ENCODE measurements at regions not wholly inside any gene's neighbourhood (a gene's known extent, or its start where the extent isn't known, plus 50 kb on each side); places are given as distances from the start of the nearest gene placed in this dataset.

GRCh38 chr10:121042342-121042741, 191.2 kb downstream of the WDR11 start (continued):
- TF ChIP-seq ZBTB33 (IDR thresholded peaks at IDR 0.05) (no peak), DPF2 (IDR thresholded peaks at IDR 0.05) (no peak), KAT2A (conservative IDR thresholded peaks at IDR 0.05; ENCODE audit: control insufficient read depth, low read depth, low read length) (no peak), GABPA (IDR thresholded peaks at IDR 0.05; ENCODE audit: low read depth) (no peak)

GRCh38 chr10:121043124-121043849, 192.1 kb downstream of the WDR11 start:
- intact Hi-C loops (cut with micrococcal nuclease; ENCODE audit: unreplicated experiment) (no loop called here), in situ Hi-C loops (cut with MboI) (no loop called here)
- ChIA-PET SMC1A (ENCODE audit: uncharacterized antibody, unreplicated experiment) (no interaction called here), RAD21 (ENCODE audit: unreplicated experiment) (no interaction called here), CTCF (no interaction called here), POLR2A (no interaction called here)
- ATAC-seq (no peak), FAIRE-seq (no peak), DNase-seq (ENCODE audit: low read depth, low spot score) (no peak)
- BruUV-seq (replicated peaks), result no TSS peak
- Histone ChIP-seq H3K4me3 (no peak overlapping the region), H3K9ac (ENCODE audit: control insufficient read depth, insufficient read depth, low read length) (no peak overlapping the region), H3K9me3 (replicated peaks; ENCODE audit: control insufficient read depth, insufficient read depth, low read length) (no peaks in the 10 kb centered on the region), H3K79me2 (ENCODE audit: control insufficient read depth, insufficient read depth, low read length) (no peaks in the 10 kb centered on the region), H4K20me1 (ENCODE audit: control insufficient read depth, insufficient read depth) (no peaks in the 10 kb centered on the region), H3K4me2 (ENCODE audit: control insufficient read depth, insufficient read depth) (no peak overlapping the region), H3K27ac (ENCODE audit: control insufficient read depth, insufficient read depth) (no peak overlapping the region), H2AFZ (ENCODE audit: control insufficient read depth, low read depth, low read length) (no peak overlapping the region), H3K36me3 (ENCODE audit: control insufficient read depth in 2 of 2, insufficient read depth in 2 of 2, low read length in 1 of 2) (no peaks in the 10 kb centered on the region), H3K27me3 (replicated peaks in 1 of 2; ENCODE audit: control insufficient read depth in 2 of 2, insufficient read depth in 2 of 2, low read length in 1 of 2) (no peaks in the 10 kb centered on the region), H3K4me1 (ENCODE audit: control insufficient read depth, insufficient read depth, low read length) (no peaks in the 10 kb centered on the region)
- 56% methylated on average over 20 of the region's 20 CpGs for WGBS (ENCODE audit: insufficient coverage, insufficient replicate concordance, low lambda C conversion rate, missing lambda C conversion rate)
- TF ChIP-seq ETV6 (conservative IDR thresholded peaks at IDR 0.05 in 1 of 2, IDR thresholded peaks at IDR 0.05 in 1 of 2; ENCODE audit: borderline replicate concordance in 1 of 2, low read depth in 1 of 2) (no peak), BMI1 (IDR thresholded peaks at IDR 0.05; ENCODE audit: borderline replicate concordance) (no peak), TARDBP (IDR thresholded peaks at IDR 0.05; ENCODE audit: borderline replicate concordance) (no peak), MYB (IDR thresholded peaks at IDR 0.05; ENCODE audit: borderline replicate concordance, low read depth, low read length) (no peak), SMARCA5 (IDR thresholded peaks at IDR 0.05) (no peak), RELA (IDR thresholded peaks at IDR 0.05; ENCODE audit: borderline replicate concordance, partially characterized antibody) (no peak), MAX (IDR thresholded peaks at IDR 0.05; ENCODE audit: low read depth, low read length) (no peak), NFYA (IDR thresholded peaks at IDR 0.05; ENCODE audit: borderline replicate concordance, low read depth, low read length) (no peak), HDAC6 (IDR thresholded peaks at IDR 0.05; ENCODE audit: unreplicated experiment) (no peak), ZBED1 (IDR thresholded peaks at IDR 0.05; ENCODE audit: borderline replicate concordance) (no peak), MYC (IDR thresholded peaks at IDR 0.05; ENCODE audit: insufficient read depth, insufficient read length, insufficient replicate concordance, low read length, severe bottlenecking) (no peak)

All from GM12878 (cell line).